ENCODE measurements at regions not wholly inside any gene's neighbourhood (a gene's known extent, or its start where the extent isn't known, plus 50 kb on each side); places are given as distances from the start of the nearest gene placed in this dataset.

GRCh38 chr2:120867290-120868241 is 131.9 kb downstream of the GLI2 start:
- TF ChIP-seq EZH2 (IDR thresholded peaks at IDR 0.05; ENCODE audit: low read length, unreplicated experiment) (no peak), EZH2phosphoT487 (IDR thresholded peaks at IDR 0.05; ENCODE audit: borderline replicate concordance, low read length) (no peak)

All from PC-3 (cell line).